Ascending aorta (tissue), 2 donors: ENCODE measurements at regions not wholly inside any gene's neighbourhood (a gene's known extent, or its start where the extent isn't known, plus 50 kb on each side); places are given as distances from the start of the nearest gene placed in this dataset.

ENCODE experiments used
- DNase-seq, 2 donors: peaks; one replicate each; pipeline ENCODE4 v3.0.0-alpha.2; 2019; ENCODE audit warnings: low spot score in 2 of 2
- H3K27ac ChIP-seq, 2 donors: fragments of 200-600 bp; sonication (generic); one replicate each; pipeline ENCODE4 v1.5.1; 2016 to 2017; ENCODE audit warnings: mild to moderate bottlenecking in 1 of 2
- H3K27me3 ChIP-seq: fragments of 200-600 bp; sonication (generic); one replicate; pipeline ENCODE4 v1.5.1; 2017
- H3K36me3 ChIP-seq, 2 donors: fragments of 200-600 bp; sonication (generic); one replicate each; pipeline ENCODE4 v1.5.1; 2016
- H3K4me1 ChIP-seq, 2 donors: fragments of 200-600 bp; sonication (generic); one replicate each; pipeline ENCODE4 v1.5.1; 2016 to 2017; ENCODE audit warnings: mild to moderate bottlenecking in 1 of 2
- H3K4me3 ChIP-seq, 2 donors: fragments of 200-600 bp; sonication (generic); one replicate each; pipeline ENCODE4 v1.5.1; 2016 to 2017; ENCODE audit warnings: mild to moderate bottlenecking in 1 of 2
- H3K9me3 ChIP-seq, 2 donors: fragments of 200-600 bp; sonication (generic); one replicate each; pipeline ENCODE4 v1.5.1; 2016
- CTCF ChIP-seq, 3 experiments: fragments of 200-600 bp in 2 of 3; fragments of 450-650 bp in 1 of 3; sonication (generic) in 2 of 3; IDR thresholded peaks; one replicate each; pipeline ENCODE4 v1.5.1; 2016 to 2019; ENCODE audit warnings: antibody characterized with exemption in 3 of 3, mild to moderate bottlenecking in 1 of 3, moderate library complexity in 1 of 3
- intact Hi-C: fragments of 100-400 bp; cut with DNase I; formaldehyde crosslinking; loops from one replicate; pipeline ENCODE4 v1.15.1; 2023

GRCh38 chr20:10824750-10825500 is 151.1 kb upstream of the JAG1 start:
- no peaks in the 10 kb centered on the region for H3K36me3 ChIP-seq
- H3K9me3 ChIP-seq, result no peaks in the 10 kb centered on the region
- no peak for TF ChIP-seq CTCF (IDR thresholded peaks at IDR 0.05)
- no peak for DNase-seq
- H3K27me3 ChIP-seq, result no peaks in the 10 kb centered on the region
- no peak overlapping the region for H3K27ac ChIP-seq
- intact Hi-C loops, result no loop called here
- H3K4me3 ChIP-seq, result no peak overlapping the region
- H3K4me1 ChIP-seq, result no peaks in the 10 kb centered on the region

GRCh38 chr20:10826111-10826510 is 152.3 kb upstream of the JAG1 start:
- Histone ChIP-seq H3K9me3 (no peaks in the 10 kb centered on the region), H3K4me1 (no peaks in the 10 kb centered on the region), H3K27ac (no peak overlapping the region), H3K4me3 (no peak overlapping the region), H3K27me3 (no peaks in the 10 kb centered on the region), H3K36me3 (no peaks in the 10 kb centered on the region)
- DNase-seq, result no peak
- TF ChIP-seq CTCF (IDR thresholded peaks at IDR 0.05), result no peak
- intact Hi-C loops, result no loop called here

GRCh38 chr20:10828180-10828579 is 154.4 kb upstream of the JAG1 start:
- H3K4me3 ChIP-seq, result no peak overlapping the region
- TF ChIP-seq CTCF (IDR thresholded peaks at IDR 0.05), result no peak
- intact Hi-C loops, result no loop called here
- H3K27ac ChIP-seq, result no peak overlapping the region
- H3K4me1 ChIP-seq, result no peaks in the 10 kb centered on the region
- no peaks in the 10 kb centered on the region for H3K27me3 ChIP-seq
- no peaks in the 10 kb centered on the region for H3K9me3 ChIP-seq
- H3K36me3 ChIP-seq, result no peaks in the 10 kb centered on the region
- DNase-seq, result no peak

- intact Hi-C loops, result no loop called here
- no peak for DNase-seq
- Histone ChIP-seq H3K36me3 (no peaks in the 10 kb centered on the region), H3K4me1 (no peaks in the 10 kb centered on the region), H3K9me3 (no peaks in the 10 kb centered on the region), H3K27ac (no peak overlapping the region), H3K27me3 (no peaks in the 10 kb centered on the region), H3K4me3 (no peak overlapping the region)
- no peak for TF ChIP-seq CTCF (IDR thresholded peaks at IDR 0.05)
These were observed 158.3 kb upstream of the JAG1 start for GRCh38 chr20:10832141-10832540.

- TF ChIP-seq CTCF (IDR thresholded peaks at IDR 0.05), result no peak
- H3K4me1 ChIP-seq, result no peaks in the 10 kb centered on the region
- no peaks in the 10 kb centered on the region for H3K36me3 ChIP-seq
- H3K9me3 ChIP-seq, result no peaks in the 10 kb centered on the region
- no peak overlapping the region for H3K4me3 ChIP-seq
- H3K27ac ChIP-seq, result no peak overlapping the region
- no peak for DNase-seq
- H3K27me3 ChIP-seq, result no peaks in the 10 kb centered on the region
- intact Hi-C loops, result no loop called here
These were observed 164.1 kb upstream of the JAG1 start for GRCh38 chr20:10837901-10838300.

- Histone ChIP-seq H3K27me3 (no peaks in the 10 kb centered on the region), H3K27ac (no peak overlapping the region), H3K4me3 (no peak overlapping the region), H3K4me1 (no peaks in the 10 kb centered on the region), H3K36me3 (no peaks in the 10 kb centered on the region), H3K9me3 (no peaks in the 10 kb centered on the region)
- DNase-seq, result no peak
- TF ChIP-seq CTCF (IDR thresholded peaks at IDR 0.05), result no peak
- intact Hi-C loops, result no loop called here
These were observed 168.3 kb upstream of the JAG1 start for GRCh38 chr20:10842116-10842515.
